DMS53 treated with DMSO at 0.1 percent for 48 hours (cell line): ENCODE measurements at regions not wholly inside any gene's neighbourhood (a gene's known extent, or its start where the extent isn't known, plus 50 kb on each side); places are given as distances from the start of the nearest gene placed in this dataset.

Experiments
- DNase-seq: peaks from one replicate; lab custom pipeline; 2025; ENCODE audit not compliant: unreplicated experiment; lab: John Stamatoyannopoulos, UW

- DNase-seq: no peak
These were observed 50.8 kb upstream of the ANP32A start for GRCh38 chr15:68871507-68871906.

DNA sequence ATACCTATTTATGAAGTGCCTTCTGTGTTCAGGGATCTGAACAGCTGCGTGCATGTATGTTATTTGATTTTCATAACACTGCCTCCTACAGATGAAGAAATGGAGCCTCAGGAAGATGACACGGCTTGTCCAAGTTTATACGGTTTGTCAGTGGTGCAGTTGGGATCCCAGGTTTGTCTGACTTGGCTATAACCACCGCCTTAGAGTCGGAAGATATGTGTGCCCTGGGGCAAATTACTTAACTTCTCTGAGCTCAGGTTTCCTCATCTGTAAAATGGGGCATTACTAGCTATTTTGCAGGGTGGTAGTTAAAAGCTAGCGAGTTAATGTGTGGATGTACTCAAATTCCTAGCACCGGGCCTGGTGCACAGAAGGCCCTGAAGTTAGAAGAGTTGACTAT is 54.1 kb upstream of the ANP32A start:
- no peak for DNase-seq

DNA sequence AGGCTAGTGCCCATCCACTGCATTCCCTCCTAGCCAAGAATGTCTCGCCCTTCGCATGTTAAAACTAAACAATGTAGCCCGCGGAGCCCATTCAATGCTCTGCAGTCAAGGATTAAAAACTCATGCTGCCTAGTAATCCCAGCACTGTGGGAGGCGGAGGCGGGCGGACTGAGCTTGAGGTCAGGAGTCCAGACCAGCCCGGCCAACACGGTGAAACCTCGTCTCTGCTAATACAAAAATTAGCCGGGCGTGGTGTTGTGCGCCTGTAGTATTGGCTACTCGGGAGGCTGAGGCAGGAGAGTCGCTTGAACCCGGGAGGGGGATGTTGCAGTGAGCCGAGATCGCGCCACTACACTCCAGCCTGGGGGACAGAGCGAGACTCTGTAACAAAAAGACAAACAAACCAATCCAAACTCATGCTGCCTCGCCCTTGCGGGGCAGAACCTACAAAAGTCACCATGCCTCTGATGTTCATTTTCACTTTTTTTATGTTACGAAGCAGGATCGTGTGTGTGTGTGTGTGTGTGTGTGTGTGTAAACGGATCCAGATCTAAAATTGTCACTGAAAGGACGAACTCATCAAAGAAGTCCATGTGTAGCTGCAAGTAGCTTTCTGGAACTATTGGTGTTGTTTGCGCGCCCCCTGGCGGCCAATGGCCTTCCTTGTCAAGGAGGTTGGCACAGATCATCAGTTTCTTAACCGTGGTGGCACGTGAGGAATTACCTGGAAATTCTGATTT is 54.8 kb upstream of the SPESP1 start:
- peak; percentile 77 for DNase-seq

DNA sequence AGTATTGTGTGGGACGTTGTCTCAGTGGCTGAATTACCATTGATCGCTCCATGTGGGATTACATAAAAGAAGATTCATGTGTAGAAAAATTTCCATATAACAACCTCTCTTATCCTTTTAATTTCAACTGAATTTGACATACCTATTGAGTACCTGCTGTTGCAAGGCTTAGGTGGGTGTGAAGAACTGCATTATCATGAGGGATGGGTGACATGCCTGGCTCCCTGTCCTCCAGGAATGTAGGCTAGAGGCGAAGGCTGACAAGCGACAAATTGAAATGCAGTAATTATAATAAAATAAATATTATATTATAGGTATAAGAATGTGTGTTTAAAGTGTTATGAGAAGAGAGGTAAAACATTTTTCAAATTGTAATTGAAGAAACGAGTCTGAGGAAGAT is 52.7 kb upstream of the SPESP1 start:
- no peak for DNase-seq

- no peak for DNase-seq
These were observed 49.9 kb upstream of the SPESP1 start for GRCh38 chr15:68880382-68880781.
